ENCODE measurements at regions not wholly inside any gene's neighbourhood (a gene's known extent, or its start where the extent isn't known, plus 50 kb on each side); places are given as distances from the start of the nearest gene placed in this dataset.

DNA sequence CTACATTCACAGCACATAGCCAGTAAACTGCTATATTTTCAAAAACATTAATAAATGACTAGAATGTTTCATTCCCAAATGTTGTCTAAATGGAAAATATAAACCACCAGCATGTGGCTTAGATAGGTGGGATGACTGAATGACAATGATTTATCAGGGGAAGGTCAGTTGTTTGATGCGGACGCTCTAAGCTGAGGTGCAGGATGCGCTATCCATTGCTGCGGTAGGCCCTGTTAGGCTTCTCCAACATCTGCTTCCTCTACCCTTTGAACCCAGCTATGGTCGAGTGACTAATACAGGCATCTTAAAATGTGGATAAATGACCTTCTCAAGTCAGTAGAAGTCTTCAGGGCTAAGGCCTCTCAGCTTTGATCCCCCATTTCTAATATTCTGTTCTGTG is 584.2 kb downstream of the CMPK2 start:
- dilution Hi-C loops (cut with MboI; ENCODE audit: extremely low pct_ligation_motif_present, low sequenced_read_pairs) = no loop called here
- H3K36me3 ChIP-seq (ENCODE audit: control insufficient read depth in 2 of 2, extremely low read depth in 1 of 2, insufficient read depth in 2 of 2, low read length in 2 of 2) = no peaks in the 10 kb centered on the region
- H3K4me3 ChIP-seq (ENCODE audit: control insufficient read depth in 2 of 3, extremely low read depth in 1 of 3, insufficient read depth in 2 of 3, low read depth in 1 of 3, low read length in 3 of 3) = no peak overlapping the region
- no peaks in the 10 kb centered on the region for H4K20me1 ChIP-seq (ENCODE audit: control insufficient read depth, extremely low read depth, insufficient read depth, low read length)
- no peaks in the 10 kb centered on the region for H3K4me1 ChIP-seq (ENCODE audit: control insufficient read depth, extremely low read depth, insufficient read depth, low read length)
- H3K27ac ChIP-seq (ENCODE audit: control insufficient read depth, insufficient read depth, low read length) = no peak overlapping the region
- TF ChIP-seq, protein P1, sequence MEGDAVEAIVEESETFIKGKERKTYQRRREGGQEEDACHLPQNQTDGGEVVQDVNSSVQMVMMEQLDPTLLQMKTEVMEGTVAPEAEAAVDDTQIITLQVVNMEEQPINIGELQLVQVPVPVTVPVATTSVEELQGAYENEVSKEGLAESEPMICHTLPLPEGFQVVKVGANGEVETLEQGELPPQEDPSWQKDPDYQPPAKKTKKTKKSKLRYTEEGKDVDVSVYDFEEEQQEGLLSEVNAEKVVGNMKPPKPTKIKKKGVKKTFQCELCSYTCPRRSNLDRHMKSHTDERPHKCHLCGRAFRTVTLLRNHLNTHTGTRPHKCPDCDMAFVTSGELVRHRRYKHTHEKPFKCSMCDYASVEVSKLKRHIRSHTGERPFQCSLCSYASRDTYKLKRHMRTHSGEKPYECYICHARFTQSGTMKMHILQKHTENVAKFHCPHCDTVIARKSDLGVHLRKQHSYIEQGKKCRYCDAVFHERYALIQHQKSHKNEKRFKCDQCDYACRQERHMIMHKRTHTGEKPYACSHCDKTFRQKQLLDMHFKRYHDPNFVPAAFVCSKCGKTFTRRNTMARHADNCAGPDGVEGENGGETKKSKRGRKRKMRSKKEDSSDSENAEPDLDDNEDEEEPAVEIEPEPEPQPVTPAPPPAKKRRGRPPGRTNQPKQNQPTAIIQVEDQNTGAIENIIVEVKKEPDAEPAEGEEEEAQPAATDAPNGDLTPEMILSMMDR (optimal IDR thresholded peaks at IDR 0.05 in 1 of 3, IDR thresholded peaks at IDR 0.05 in 1 of 3, conservative IDR thresholded peaks at IDR 0.05 in 1 of 3; ENCODE audit: extremely low read depth in 1 of 3, insufficient read depth in 2 of 3, low read length in 3 of 3) = no peak
- TF ChIP-seq EZH2 (IDR thresholded peaks at IDR 0.05; ENCODE audit: low read length) = no peak
- FAIRE-seq = no peak
- H3K9me3 ChIP-seq (ENCODE audit: control insufficient read depth, low read depth, low read length) = peaks cover 4% of the 10 kb centered on the region
- no peak overlapping the region for H3K4me2 ChIP-seq (ENCODE audit: control insufficient read depth, extremely low read depth, insufficient read depth, low read depth, low read length)
- no peak overlapping the region for H3K9ac ChIP-seq (ENCODE audit: control insufficient read depth, extremely low read depth, insufficient read depth, low read length)
- H3K27me3 ChIP-seq (ENCODE audit: control insufficient read depth, extremely low read depth, insufficient read depth, low read length) = no peaks in the 10 kb centered on the region
- DNase-seq (ENCODE audit: low read depth, low spot score) = no peak
- no peak overlapping the region for H2AFZ ChIP-seq (ENCODE audit: control insufficient read depth, low read length)
- H3K79me2 ChIP-seq (ENCODE audit: control insufficient read depth, insufficient read depth, low read length) = no peaks in the 10 kb centered on the region
- no peaks in the 10 kb centered on the region for H3K9me1 ChIP-seq (ENCODE audit: control insufficient read depth, extremely low read depth, insufficient read depth, low read length)

DNA sequence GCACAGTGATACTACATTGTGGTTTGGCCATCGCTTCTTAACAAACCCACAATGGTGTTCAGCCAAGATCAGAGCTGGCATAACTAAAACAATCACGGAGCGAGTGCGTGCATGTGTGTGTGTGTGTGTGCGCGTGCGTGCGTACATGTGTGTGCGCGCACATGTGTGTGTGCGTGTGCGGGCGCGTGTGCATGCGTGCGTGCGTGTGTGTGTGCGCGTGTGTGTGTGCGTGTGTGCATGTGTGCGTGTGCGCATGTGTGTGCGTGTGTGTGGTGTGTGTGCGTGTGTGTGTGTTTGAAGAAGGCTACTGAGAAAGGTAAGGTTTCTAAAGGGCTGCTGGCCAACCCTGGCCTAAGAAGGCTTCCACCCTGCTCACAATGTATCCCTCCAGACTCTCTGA is 582.4 kb downstream of the CMPK2 start:
- H3K27me3 ChIP-seq (ENCODE audit: control insufficient read depth, extremely low read depth, insufficient read depth, low read length) = no peaks in the 10 kb centered on the region
- dilution Hi-C loops (cut with MboI; ENCODE audit: extremely low pct_ligation_motif_present, low sequenced_read_pairs) = no loop called here
- DNase-seq (ENCODE audit: low read depth, low spot score) = no peak

More for the DNA sequence above, 582.4 kb downstream of the CMPK2 start:
- H4K20me1 ChIP-seq (ENCODE audit: control insufficient read depth, extremely low read depth, insufficient read depth, low read length) = no peaks in the 10 kb centered on the region
- H3K4me3 ChIP-seq (ENCODE audit: control insufficient read depth in 2 of 3, extremely low read depth in 1 of 3, insufficient read depth in 2 of 3, low read depth in 1 of 3, low read length in 3 of 3) = no peak overlapping the region
- no peak overlapping the region for H3K27ac ChIP-seq (ENCODE audit: control insufficient read depth, insufficient read depth, low read length)
- H3K9ac ChIP-seq (ENCODE audit: control insufficient read depth, extremely low read depth, insufficient read depth, low read length) = no peak overlapping the region
- TF ChIP-seq, protein P1 (optimal IDR thresholded peaks at IDR 0.05 in 1 of 3, IDR thresholded peaks at IDR 0.05 in 1 of 3, conservative IDR thresholded peaks at IDR 0.05 in 1 of 3; ENCODE audit: extremely low read depth in 1 of 3, insufficient read depth in 2 of 3, low read length in 3 of 3) = no peak
- no peak for TF ChIP-seq EZH2 (IDR thresholded peaks at IDR 0.05; ENCODE audit: low read length)
- no peaks in the 10 kb centered on the region for H3K79me2 ChIP-seq (ENCODE audit: control insufficient read depth, insufficient read depth, low read length)
- H3K9me3 ChIP-seq (ENCODE audit: control insufficient read depth, low read depth, low read length) = peaks cover 4% of the 10 kb centered on the region
- H3K36me3 ChIP-seq (ENCODE audit: control insufficient read depth in 2 of 2, extremely low read depth in 1 of 2, insufficient read depth in 2 of 2, low read length in 2 of 2) = no peaks in the 10 kb centered on the region
- no peak overlapping the region for H3K4me2 ChIP-seq (ENCODE audit: control insufficient read depth, extremely low read depth, insufficient read depth, low read depth, low read length)
- no peaks in the 10 kb centered on the region for H3K4me1 ChIP-seq (ENCODE audit: control insufficient read depth, extremely low read depth, insufficient read depth, low read length)
- H3K9me1 ChIP-seq (ENCODE audit: control insufficient read depth, extremely low read depth, insufficient read depth, low read length) = no peaks in the 10 kb centered on the region
- FAIRE-seq = no peak
- H2AFZ ChIP-seq (ENCODE audit: control insufficient read depth, low read length) = no peak overlapping the region
